HG03108 (cell line): ENCODE measurements at regions not wholly inside any gene's neighbourhood (a gene's known extent, or its start where the extent isn't known, plus 50 kb on each side); places are given as distances from the start of the nearest gene placed in this dataset.
"Not testable (repeated sequence)": the region's sequence is repeated elsewhere in the genome, so short reads cannot be mapped to it uniquely, and the experiment has no call there.

Source experiments
- ATAC-seq: cut with Tn5 transposase; IDR thresholded peaks from one replicate; pipeline ENCODE4 v1.9.1; 2021; ENCODE audit warnings: moderate library complexity; ENCODE audit not compliant: unreplicated experiment

DNA sequence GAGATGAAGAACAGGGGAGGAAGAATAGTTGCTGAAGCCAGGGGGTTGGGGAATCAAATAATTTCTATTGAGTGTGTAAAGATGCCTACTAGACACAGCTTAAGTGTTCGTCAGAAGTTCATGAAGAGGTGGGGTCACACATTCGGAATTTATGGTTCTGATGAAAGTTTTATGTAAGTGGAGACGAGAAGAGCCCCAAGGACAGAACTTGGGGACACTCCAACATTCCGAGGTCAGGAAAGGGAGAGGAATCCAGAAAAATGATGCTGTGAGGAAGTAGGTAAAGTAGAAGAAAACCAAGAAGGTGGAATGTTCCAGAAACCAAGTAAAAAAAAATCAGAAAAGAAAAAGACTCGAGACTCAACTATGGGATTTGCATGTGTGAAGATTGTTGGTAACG lies 272.5 kb downstream of the SIPA1L2 start:
- no peak for ATAC-seq

- ATAC-seq = no peak
These were observed 274.5 kb downstream of the SIPA1L2 start for GRCh38 chr1:232355162-232356006.

GRCh38 chr1:232353001-232353400 lies 276.9 kb downstream of the SIPA1L2 start:
- ATAC-seq = no peak

- ATAC-seq = no peak
These were observed 277.6 kb downstream of the SIPA1L2 start for GRCh38 chr1:232352366-232352765.

GRCh38 chr1:232351335-232351734 lies 278.6 kb downstream of the SIPA1L2 start:
- no peak for ATAC-seq

- no peak for ATAC-seq
These were observed 283.1 kb downstream of the SIPA1L2 start for GRCh38 chr1:232346844-232347243.

DNA sequence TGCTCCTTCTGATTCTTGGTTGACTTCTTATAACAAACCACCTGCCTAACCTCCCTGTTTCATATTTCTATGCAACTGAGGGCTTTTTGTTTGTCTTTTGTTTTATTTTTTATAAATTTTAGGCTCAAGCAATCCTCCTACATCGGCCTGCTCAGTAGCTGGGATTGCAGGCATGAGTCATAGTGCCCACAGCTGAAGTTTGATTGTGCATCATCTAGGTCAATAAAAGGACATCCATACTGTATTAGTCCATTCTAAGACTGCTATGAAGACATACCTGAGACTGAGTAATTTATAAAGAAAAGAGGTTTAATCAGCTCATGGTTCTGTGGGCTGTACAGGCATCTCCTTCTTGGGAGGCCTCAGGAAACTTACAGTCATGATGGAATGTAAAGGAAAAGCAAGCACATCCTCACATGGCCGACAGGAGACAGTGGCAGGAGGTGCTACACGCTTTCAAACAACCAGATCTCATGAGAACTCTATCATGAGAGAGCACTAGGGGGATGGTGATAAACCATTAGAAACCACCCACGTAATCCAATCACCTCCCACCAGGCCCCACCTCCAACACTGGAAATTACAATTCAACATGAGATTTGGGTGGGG lies 285.0 kb downstream of the SIPA1L2 start:
- no peak for ATAC-seq

GRCh38 chr1:232344186-232344585 lies 285.7 kb downstream of the SIPA1L2 start:
- ATAC-seq = not testable (repeated sequence)

GRCh38 chr1:232340446-232340845 lies 289.5 kb downstream of the SIPA1L2 start:
- no peak for ATAC-seq

DNA sequence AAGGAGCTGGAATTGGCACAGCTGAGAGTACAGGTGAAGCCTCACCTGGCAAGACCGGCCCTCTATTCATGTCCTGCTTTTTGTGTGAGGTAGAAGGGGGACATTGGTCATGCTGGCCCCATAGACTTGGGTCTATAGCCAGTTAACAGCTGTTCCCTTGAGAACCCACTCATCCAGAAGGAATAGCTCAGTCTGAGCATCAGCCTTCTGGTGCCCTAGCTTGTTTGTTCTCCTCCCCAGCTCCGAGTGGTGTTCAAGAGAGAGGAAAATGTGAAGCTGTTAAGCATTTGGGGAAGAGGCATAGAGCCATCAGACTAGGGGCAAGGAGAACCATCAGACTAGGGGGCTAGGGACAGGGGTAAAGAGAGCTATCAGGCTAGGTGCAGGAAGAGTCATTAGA lies 290.9 kb downstream of the SIPA1L2 start:
- ATAC-seq = no peak

DNA sequence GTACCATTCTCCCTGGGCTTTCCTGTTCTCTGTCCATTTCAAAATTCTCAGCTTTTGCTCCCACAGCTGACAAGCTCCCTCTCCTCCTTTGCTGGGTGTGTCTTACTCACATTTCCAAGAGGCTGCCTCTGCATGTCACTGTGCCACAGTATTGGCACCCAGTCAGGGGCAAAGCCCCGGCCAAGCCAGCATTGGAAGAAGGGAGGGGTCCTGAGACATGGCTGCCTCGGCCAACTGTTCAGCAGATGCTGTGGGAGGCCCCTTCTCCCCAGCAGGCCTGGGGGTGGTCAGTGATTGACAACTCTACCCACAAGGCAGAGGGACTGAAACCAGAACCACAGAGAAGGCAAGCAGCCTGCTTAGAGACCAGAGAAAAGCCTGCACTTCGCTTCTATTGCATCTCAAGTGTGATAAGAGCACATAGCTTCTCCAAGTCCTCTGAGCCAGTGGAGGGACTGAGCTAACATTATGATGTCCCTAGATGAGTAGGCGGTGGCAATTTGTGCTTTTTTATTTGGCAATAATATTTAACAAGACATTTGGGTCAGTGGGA lies 294.1 kb downstream of the SIPA1L2 start:
- ATAC-seq = no peak

DNA sequence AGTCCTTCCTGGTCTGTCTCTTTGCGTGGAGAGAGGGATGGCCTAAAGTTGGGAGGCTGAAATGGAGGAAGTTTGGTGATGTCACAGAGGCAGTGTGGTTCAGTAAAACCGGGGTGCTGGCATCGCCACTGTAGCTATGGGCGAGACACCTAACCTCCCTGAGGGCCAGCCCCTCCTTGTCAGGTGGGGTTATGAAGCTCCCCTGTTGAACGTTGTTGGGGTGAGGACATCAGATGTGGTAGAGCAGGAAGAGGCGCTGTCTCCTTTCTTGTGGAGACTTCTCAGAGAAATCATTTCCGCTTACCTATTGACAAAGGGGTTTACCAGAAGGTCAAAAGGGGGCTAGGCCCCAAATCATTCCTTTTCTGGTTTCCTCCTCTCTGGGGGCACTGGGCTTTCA lies 294.7 kb downstream of the SIPA1L2 start:
- ATAC-seq = no peak

DNA sequence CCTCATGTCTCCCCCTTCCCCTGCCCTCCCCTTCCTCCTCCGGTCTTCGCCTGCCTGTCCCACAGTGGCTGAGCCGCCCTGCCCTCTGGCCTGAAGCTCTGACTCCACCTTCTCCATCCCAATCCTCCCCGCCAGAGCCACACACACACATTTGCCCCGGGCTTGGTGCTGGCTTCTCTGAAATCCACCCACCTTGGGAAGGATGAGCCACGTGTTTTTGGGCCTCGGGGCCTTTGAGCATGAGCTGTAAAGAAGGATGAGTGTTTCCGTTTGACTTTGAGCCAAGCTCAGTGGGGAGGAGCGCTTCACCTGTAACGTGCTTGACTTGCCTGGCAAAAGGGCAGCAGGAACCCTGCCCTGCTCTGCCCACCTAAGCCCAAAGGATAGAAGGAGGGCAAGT lies 295.1 kb downstream of the SIPA1L2 start:
- ATAC-seq = no peak

GRCh38 chr1:232334246-232334645 lies 295.7 kb downstream of the SIPA1L2 start:
- ATAC-seq = no peak

GRCh38 chr1:232333419-232333767 lies 296.5 kb downstream of the SIPA1L2 start:
- no peak for ATAC-seq

DNA sequence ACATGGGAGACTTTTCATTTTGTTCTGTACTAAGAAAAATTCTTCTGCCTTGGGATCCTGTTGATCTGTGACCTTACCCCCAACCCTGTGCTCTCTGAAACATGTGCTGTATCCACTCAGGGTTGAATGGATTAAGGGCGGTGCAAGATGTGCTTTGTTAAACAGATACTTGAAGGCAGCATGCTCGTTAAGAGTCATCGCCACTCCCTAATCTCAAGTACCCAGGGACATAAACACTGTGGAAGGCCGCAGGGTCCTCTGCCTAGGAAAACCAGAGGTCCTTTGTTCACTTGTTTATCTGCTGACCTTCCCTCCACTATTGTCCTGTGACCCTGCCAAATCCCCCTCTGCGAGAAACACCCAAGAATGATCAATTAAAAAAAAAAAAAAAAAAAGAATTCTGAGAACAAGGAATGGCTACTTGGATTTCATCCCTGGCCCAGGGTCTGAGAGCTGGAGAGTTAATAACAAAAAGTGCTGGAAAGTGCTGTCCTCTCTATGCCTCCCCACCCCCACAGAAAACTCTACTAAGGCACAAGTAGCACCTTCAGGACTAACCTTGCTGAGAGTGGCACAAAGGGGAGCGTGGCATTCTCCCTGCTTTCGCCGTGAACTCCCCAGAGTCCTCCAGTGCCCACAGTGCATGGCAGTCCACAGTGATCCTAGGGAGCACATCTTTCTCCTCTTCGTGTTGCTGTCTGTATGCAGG lies 297.1 kb downstream of the SIPA1L2 start:
- not testable (repeated sequence) for ATAC-seq

DNA sequence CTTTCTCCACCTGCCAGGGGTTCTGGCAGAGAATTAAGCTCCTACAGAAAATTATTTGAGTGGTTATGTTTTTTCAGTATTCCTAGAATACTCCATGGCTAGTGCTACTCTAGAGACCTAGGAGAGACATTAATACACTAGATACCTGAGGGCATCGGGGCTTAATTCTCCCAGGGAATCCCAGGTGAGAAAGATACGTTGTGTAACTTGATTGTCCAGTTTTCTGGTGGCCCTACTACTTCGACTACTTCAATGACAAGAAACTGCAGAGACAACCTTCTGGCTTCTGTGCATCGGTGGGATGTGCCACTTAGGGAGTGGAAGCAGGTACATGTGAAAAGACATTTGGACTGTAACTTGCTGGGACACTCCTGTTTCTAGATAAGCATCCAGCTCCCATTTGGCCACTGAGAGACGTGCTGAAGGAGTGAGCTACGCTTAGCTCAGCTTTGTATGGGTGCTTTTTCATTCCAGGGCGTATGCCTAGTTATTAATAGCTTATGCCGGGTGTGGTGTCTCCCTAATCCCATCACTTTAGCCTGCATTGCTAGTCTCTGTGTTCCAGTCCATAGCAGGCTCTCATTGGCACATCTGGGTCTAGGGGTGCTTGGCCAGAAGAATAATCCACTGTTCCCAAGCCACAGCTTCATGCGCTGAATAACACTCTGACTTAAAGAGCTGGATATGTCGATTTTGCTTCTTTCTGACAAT lies 300.7 kb downstream of the SIPA1L2 start:
- ATAC-seq = no peak

GRCh38 chr1:232328486-232329102 lies 301.3 kb downstream of the SIPA1L2 start:
- ATAC-seq = no peak

- ATAC-seq = no peak
These were observed 302.0 kb downstream of the SIPA1L2 start for GRCh38 chr1:232327899-232328298.

- ATAC-seq = no peak
These were observed 302.7 kb downstream of the SIPA1L2 start for GRCh38 chr1:232327269-232327668.
